GM18511 (cell line): ENCODE measurements at regions not wholly inside any gene's neighbourhood (a gene's known extent, or its start where the extent isn't known, plus 50 kb on each side); places are given as distances from the start of the nearest gene placed in this dataset.
"Not testable (repeated sequence)": the region's sequence is repeated elsewhere in the genome, so short reads cannot be mapped to it uniquely, and the experiment has no call there.

Experiments
- ATAC-seq: cut with Tn5 transposase; IDR thresholded peaks from one replicate; pipeline ENCODE4 v1.9.1; 2021; ENCODE audit warnings: mild to moderate bottlenecking, moderate library complexity; ENCODE audit not compliant: unreplicated experiment

- no peak for ATAC-seq
Measured at GRCh38 chr2:146579147-146579930, 1265.5 kb upstream of the ACVR2A start.

GRCh38 chr2:146576339-146577111, 1268.3 kb upstream of the ACVR2A start:
- no peak for ATAC-seq

GRCh38 chr2:146572598-146572997, 1272.2 kb upstream of the ACVR2A start:
- ATAC-seq: no peak

- ATAC-seq: no peak
Measured at GRCh38 chr2:146561996-146562395, 1282.8 kb upstream of the ACVR2A start.

GRCh38 chr2:146547236-146547635, 1297.6 kb upstream of the ACVR2A start:
- no peak for ATAC-seq

- ATAC-seq: no peak
Measured at GRCh38 chr2:146544701-146545100, 1300.1 kb upstream of the ACVR2A start.

- ATAC-seq: no peak
Measured at GRCh38 chr2:146541896-146542295, 1302.9 kb upstream of the ACVR2A start.

- ATAC-seq: no peak
Measured at GRCh38 chr2:146540271-146540932, 1304.4 kb upstream of the ACVR2A start.

GRCh38 chr2:146539739-146540138, 1305.1 kb upstream of the ACVR2A start:
- ATAC-seq: not testable (repeated sequence)

- ATAC-seq: no peak
Measured at GRCh38 chr2:146537477-146537876, 1307.4 kb upstream of the ACVR2A start.

GRCh38 chr2:146532509-146533147, 1312.2 kb upstream of the ACVR2A start:
- no peak for ATAC-seq

- ATAC-seq: no peak
Measured at GRCh38 chr2:146532009-146532408, 1312.8 kb upstream of the ACVR2A start.

GRCh38 chr2:146530886-146531285, 1313.9 kb upstream of the ACVR2A start:
- ATAC-seq: no peak

- no peak for ATAC-seq
Measured at GRCh38 chr2:146527166-146527565, 1317.7 kb upstream of the ACVR2A start.

- ATAC-seq: no peak
Measured at GRCh38 chr2:146523196-146523595, 1321.6 kb upstream of the ACVR2A start.

- ATAC-seq: no peak
Measured at GRCh38 chr2:146506851-146507250, 1338.0 kb upstream of the ACVR2A start.

- ATAC-seq: no peak
Measured at GRCh38 chr2:146503366-146503765, 1341.5 kb upstream of the ACVR2A start.

GRCh38 chr2:146496248-146496647, 1348.6 kb upstream of the ACVR2A start:
- peak; percentile 54 for ATAC-seq

- ATAC-seq: no peak
Measured at GRCh38 chr2:146489386-146489785, 1355.4 kb upstream of the ACVR2A start.

GRCh38 chr2:146481629-146482028, 1363.2 kb upstream of the ACVR2A start:
- ATAC-seq: no peak

- peak; percentile 63 for ATAC-seq
Measured at GRCh38 chr2:146477383-146477782, 1367.4 kb upstream of the ACVR2A start.
